NCI-H345 treated with DMSO at 0.1 percent for 48 hours (cell line): ENCODE measurements at regions not wholly inside any gene's neighbourhood (a gene's known extent, or its start where the extent isn't known, plus 50 kb on each side); places are given as distances from the start of the nearest gene placed in this dataset.
"Not testable (repeated sequence)": the region's sequence is repeated elsewhere in the genome, so short reads cannot be mapped to it uniquely, and the experiment has no call there.

ENCODE experiments used
- DNase-seq: peaks from one replicate; lab custom pipeline; 2025; ENCODE audit not compliant: unreplicated experiment; lab: John Stamatoyannopoulos, UW

DNA sequence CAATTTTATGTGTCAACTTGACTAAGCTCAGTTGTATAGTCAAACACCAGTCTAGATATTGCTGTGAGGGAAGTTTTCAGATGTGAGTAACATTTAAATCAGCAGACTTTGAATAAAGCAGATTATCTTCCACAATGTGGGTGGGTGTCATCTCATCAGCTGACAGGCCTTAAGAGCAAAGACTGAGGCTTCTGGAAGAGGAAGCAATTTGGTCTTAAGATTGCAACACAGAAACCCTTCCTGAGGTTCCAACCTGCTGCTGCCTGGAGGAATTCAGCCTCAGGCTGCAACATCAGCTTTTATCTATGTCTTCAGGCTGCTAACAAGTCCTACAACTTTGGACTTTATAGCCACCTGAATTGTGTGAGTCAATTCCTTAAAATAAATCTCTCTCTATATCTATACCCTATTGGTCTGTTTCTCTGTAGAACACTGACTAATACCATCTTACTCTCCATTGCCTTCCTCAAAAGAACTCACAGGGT, 277.2 kb upstream of the PLET1 start:
- DNase-seq: no peak

- no peak for DNase-seq
Observed at GRCh38 chr11:112538534-112539280, 278.0 kb upstream of the PLET1 start.

DNA sequence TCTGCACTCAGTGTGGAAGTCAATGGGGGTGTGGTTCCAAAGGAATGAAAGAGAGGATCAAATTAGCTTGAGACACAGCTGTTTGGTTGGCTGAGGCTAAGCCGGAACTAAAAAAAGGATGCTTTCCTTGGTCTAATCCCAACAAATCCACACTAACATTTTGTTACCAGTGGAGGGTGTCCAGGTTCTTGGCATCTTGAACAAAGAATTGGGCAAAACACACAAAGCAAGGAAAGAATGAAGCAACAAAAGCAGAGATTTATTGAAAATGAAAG, 278.6 kb upstream of the PLET1 start:
- DNase-seq: not testable (repeated sequence)

GRCh38 chr11:112539741-112540140, 279.1 kb upstream of the PLET1 start:
- no peak for DNase-seq

DNA sequence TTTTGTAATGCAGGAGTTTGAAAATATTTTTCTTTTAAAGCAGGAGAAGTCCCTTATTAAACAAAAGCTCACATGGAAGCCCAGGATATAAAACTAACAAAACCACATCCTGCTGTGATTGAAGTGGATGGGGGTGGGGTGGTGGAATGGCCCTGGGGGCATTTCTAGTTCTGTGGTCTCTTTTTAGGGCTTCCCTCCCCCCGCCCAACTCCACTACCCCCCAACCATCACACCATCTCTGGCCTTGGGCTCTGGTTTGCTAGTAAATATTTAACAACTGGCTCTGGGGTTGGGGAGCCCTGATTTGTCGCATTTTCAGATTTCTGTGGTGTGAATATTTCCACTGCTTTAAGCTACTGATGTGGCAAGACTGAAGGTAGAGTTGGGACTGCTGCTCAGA, 279.6 kb upstream of the PLET1 start:
- no peak for DNase-seq

- DNase-seq: no peak
Observed at GRCh38 chr11:112541140-112542046, 280.7 kb upstream of the PLET1 start.

GRCh38 chr11:112542479-112542878, 281.8 kb upstream of the PLET1 start:
- DNase-seq: no peak

- DNase-seq: no peak
Observed at GRCh38 chr11:112543390-112543789, 282.7 kb upstream of the PLET1 start.

DNA sequence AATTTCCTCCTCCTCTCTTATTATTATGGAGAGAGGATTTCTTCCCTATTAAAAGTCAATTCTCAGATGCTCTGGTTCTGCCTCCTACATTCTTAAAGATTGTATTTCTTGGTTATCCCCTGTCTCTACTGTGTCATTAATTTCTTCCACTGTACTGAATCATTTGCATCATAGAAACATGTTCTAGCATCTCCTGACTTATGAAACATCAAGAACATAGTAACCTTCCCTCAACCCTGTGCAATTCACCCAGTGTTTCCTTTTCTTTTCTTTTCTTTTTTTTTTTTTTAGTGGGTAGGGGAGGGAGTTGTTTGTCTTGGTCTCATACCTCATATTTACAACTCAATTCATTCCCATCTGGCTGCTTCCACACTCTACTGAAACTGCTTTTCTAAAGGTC, 288.0 kb upstream of the PLET1 start:
- DNase-seq: no peak

GRCh38 chr11:112553205-112553731, 292.6 kb upstream of the PLET1 start:
- no peak for DNase-seq

DNA sequence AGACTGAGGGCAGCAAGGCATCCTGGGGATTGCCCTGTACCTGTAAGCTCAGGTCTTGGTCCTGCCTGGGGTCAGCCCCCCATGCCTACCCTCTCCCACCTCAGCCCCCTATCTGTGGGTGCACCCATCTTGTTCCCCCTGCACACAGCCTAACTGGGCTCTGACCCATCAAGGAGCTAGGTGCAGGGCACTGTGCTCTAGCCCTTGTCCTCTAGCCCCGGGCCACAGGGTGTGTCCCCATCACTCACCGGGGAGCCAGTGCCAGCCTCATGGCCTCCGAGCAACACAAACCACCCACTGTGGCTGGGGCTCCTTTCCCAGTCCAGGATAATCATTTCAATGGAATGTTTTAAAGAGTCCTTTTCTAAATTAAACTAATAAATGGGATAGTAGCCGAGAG, 293.9 kb upstream of the PLET1 start:
- no peak for DNase-seq

DNA sequence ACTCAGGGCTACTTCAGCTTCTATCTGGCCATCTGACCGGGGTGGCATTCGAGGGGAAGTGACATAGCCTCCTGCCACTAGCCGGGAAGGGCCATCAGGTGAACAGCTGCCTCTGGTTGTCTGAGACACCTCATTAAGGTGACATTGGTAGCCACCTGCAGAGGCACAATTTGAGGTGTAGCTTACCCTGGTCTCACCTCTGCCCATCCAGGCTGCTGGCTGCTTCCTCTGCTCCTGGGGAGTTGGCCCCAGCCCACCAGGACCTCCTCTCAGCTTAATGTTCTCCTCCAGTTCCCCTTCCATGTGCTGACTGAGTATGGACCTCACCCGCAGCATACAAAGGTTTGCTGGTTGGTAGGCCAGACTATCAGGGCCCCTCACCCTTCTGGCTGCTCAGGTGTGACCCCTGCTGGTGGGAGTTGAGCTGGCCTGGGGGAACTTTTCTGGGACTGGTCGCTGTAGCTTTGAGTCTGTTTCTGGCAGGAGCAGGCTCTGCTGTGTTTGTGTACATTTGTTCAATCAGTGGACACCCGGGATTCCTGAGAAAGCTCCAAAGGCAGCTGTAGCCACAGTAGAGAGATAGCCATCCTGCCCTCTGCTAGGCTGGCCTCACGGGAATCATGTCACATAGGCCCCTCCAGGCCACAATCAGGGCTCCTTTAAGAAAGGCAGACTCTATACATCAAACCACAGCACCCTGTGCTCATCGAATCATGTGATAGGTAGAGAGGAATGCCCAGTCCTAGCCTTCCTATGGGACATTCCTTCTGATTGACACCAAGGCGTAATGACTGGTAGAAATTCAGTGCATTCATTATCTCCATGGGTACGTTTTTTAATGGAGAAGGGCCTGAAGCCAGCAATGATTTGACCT, 295.1 kb upstream of the PLET1 start:
- DNase-seq: peak; percentile 16

DNA sequence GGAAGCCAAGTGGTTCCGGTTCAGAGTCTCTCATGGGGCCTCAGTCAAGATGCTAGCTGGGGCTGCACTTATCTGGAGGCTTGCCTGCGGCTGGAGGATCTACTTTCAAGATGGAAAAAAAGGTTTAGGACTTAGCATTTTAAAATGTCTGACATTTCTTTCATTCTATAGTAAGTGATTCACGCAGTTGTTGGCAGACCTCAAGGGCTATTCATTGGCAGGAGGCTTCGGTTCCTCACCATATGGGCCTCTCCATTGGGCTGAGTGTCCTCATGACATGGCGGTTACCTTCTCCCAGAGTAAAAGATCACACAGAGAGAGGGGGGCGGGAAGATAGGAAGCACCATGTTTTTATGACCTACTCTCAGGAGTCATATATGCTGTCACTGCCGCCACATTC, 298.0 kb upstream of the PLET1 start:
- no peak for DNase-seq

- DNase-seq: no peak
Observed at GRCh38 chr11:112563808-112564207, 303.1 kb upstream of the PLET1 start.

GRCh38 chr11:112564228-112564955, 303.7 kb upstream of the PLET1 start:
- DNase-seq: no peak

DNA sequence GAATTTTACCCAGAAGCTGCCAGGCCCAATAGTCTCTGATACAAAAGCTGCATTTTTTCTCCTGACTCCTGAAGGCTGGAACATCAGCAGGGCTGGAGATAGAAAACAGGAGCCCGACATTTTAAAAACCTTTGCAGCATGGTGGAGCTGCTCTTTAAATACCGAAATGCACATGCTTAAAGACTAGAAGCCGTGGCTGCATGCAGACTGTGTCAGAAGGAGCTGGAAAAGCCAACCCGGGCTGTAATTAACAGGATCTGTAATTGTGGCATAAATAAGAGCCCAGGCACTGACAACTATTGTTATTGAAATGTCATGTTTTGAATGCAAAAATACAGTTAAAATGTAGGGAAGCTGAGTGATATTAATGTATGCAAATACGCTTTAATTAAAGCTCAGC, 304.9 kb upstream of the PLET1 start:
- DNase-seq: no peak

DNA sequence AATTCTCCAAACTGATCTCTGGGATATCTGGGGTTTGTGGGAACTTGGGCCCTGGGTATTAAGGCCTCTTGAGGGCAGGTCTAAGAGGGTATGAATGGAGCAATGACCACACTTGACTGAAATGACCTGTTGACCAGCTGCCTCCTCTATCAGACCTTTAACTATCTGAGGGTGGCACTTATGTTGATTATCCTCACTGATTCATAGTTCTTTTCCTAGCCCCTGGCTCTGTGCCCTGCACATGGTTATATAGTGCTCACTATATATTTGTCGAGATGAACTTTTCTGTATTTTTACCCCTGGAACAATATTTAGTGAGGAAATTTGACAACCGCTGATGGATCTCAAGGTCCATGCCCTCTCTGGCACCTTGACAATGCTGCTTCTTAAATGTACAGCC, 305.5 kb upstream of the PLET1 start:
- no peak for DNase-seq

DNA sequence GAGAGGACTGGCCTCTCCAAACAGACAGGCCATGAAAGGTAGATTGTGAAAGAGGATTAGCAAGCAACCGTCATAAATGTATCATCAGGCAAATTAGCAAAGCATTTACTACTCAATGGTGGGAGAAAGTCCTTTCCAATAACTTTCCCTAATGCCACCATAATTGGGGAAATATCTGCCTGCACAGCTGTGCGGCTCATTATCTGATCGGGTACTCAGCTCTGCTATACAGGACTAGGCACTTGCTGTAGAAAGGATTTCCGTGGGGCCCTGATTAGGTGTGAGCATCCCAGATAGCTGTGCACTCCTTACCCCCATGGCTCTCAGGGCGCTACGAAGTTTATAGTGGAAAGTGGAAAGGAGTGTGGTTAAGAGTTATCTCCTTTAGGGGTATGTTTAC, 309.7 kb upstream of the PLET1 start:
- DNase-seq: no peak

GRCh38 chr11:112579282-112579681, 318.6 kb upstream of the PLET1 start:
- DNase-seq: no peak

- no peak for DNase-seq
Observed at GRCh38 chr11:112580864-112581263, 320.2 kb upstream of the PLET1 start.

DNA sequence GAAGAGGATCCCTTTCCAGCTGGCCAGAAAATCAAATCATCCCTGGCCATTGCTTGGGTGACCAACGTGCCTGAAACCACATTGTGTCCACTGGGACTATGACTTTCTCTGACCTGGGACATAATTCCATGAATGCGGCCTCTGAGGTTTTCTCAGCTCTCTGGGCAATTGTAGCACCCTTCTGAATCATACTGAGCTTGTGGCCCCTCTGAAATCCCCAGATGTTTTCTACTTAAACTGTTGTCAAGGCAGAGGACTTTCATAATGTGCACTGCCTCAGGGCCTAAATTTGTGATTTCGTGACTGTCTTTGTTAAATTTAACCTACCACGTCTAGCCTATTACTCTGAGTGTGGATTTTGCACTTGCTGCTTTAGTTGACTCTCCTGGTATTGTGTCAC, 321.1 kb upstream of the PLET1 start:
- DNase-seq: no peak
